ENCODE measurements at regions not wholly inside any gene's neighbourhood (a gene's known extent, or its start where the extent isn't known, plus 50 kb on each side); places are given as distances from the start of the nearest gene placed in this dataset.

GRCh38 chr5:111954516-111955395, 197.8 kb upstream of the NREP start:
- FAIRE-seq (no peak), DNase-seq (ENCODE audit: insufficient read length, low spot score) (no peak)
- no peak for TF ChIP-seq POLR2A (IDR thresholded peaks at IDR 0.05; ENCODE audit: low read depth, low read length)

GRCh38 chr5:111953351-111954127, 196.5 kb upstream of the NREP start:
- no peak for DNase-seq (ENCODE audit: insufficient read length, low spot score)
- no peak for FAIRE-seq
- TF ChIP-seq POLR2A (IDR thresholded peaks at IDR 0.05; ENCODE audit: low read depth, low read length): no peak

GRCh38 chr5:111952555-111952954, 195.6 kb upstream of the NREP start:
- FAIRE-seq: no peak
- no peak for DNase-seq (ENCODE audit: insufficient read length, low spot score)
- TF ChIP-seq POLR2A (IDR thresholded peaks at IDR 0.05; ENCODE audit: low read depth, low read length): no peak

- TF ChIP-seq POLR2A (IDR thresholded peaks at IDR 0.05; ENCODE audit: low read depth, low read length): no peak
- no peak for DNase-seq (ENCODE audit: insufficient read length, low spot score)
- FAIRE-seq: no peak
Measured at GRCh38 chr5:111950660-111951059, 193.7 kb upstream of the NREP start.

DNA sequence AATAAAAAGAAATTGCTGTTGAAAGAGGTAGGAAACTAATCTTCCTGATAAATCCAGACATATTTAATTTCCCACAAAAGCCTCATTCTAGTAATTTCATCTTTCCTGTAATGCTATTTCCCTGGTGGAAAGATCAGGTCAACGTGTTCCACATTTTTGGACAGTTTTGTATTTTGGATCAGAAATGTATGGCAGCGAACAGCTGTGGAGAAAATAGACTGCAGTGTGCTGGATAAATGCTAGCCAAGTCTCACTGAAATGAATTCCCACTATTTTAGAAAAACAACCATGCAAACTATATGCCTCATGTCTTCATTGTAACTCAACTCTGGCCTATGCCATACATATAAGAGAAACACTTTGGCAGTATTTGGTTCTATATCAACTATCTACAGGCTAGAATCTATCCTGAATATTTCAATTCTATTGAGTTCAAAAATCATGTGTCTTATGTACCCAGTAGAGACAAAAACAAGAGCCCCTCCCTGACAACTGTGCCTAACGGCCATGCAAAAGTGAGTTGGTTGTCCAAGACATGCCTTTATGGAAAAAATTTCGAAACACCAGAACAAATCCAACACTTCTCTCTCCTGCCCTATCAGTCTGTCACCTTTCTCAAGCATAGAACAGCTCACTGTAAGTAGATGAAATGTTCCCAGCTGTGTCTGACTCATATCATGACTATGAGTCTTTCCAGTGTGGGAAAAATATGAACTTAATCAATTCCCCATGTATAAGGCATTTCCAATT, 191.3 kb upstream of the NREP start:
- DNase-seq (ENCODE audit: insufficient read length, low spot score): no peak

DNA sequence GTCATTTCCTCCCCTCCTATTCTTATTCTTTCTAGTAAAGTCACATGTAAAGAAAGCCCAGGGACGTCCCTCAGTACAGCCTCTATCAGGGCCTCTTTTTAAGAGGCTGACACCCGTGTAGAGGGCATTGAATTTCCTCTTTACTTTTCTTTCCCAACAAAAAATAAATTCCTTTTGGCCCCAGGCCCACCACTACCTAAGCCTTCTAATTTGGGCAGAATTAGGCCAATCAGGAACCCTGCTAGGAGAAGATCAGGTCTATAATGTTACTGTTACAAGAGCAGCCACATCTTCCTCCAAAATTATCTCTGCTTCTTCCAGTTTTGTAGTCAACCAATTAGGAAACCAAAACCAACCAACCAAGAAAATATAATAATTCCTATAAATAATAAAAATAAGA, 189.6 kb upstream of the NREP start:
- FAIRE-seq (no peak), DNase-seq (ENCODE audit: insufficient read length, low spot score) (no peak)
- TF ChIP-seq POLR2A (IDR thresholded peaks at IDR 0.05; ENCODE audit: low read depth, low read length): no peak

More for the DNA sequence above, 191.3 kb upstream of the NREP start:
- FAIRE-seq: peak; percentile 75
- TF ChIP-seq POLR2A (IDR thresholded peaks at IDR 0.05; ENCODE audit: low read depth, low read length): no peak

DNA sequence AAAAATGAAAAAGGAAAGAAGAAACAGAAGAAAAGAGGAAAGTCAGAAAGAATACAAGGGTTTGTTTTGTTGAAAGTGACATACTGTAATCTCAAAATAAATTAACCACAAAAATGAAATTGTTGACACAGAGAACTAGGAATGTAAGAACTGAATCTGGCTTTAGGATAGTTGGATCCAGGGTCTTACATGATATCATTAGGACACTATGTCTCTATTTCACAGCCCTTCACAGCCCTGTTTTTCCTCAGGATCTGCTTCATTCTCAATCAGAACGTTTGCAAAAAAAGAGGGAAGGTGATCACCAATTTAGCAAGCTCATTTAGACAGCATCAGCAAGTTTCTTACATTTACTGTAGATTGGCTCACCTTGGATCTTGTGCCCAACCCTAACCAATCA, 188.5 kb upstream of the NREP start:
- no peak for FAIRE-seq
- TF ChIP-seq POLR2A (IDR thresholded peaks at IDR 0.05; ENCODE audit: low read depth, low read length): no peak
- DNase-seq (ENCODE audit: insufficient read length, low spot score): no peak

DNA sequence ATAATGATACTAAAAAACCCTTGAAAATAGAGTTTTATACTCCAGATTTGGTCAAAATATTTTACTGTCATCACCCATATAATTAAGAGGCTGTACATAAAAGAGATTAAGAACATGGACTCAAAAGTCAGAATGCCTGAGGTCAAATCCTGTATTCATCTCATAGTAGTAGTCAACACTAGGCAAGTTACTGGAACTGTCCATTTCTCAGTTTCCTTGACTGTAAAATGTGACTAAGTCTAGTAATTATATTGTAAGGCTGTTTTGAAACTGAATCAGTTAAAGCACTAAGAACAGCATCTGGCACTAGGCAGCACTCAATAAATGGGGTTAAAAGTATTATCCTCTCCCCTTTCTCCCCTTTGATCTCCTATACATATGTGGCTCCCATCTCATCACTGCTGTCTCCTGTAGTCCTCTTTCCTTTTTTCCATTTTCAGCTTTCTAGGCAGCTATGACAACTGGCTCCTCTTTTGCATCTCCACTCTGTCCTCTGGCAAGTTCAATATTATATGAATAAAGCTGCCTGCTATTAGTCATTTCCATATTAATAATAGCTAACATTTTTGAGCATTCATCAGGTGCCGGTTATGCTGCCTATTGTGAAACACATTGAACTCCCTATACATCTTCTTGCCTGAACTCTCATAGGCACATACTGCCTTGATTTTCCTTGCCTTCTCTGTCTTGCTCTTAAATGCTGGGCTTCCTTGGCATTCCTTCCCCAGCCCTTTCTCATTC, 185.8 kb upstream of the NREP start:
- FAIRE-seq: no peak
- no peak for TF ChIP-seq POLR2A (IDR thresholded peaks at IDR 0.05; ENCODE audit: low read depth, low read length)
- no peak for DNase-seq (ENCODE audit: insufficient read length, low spot score)

DNA sequence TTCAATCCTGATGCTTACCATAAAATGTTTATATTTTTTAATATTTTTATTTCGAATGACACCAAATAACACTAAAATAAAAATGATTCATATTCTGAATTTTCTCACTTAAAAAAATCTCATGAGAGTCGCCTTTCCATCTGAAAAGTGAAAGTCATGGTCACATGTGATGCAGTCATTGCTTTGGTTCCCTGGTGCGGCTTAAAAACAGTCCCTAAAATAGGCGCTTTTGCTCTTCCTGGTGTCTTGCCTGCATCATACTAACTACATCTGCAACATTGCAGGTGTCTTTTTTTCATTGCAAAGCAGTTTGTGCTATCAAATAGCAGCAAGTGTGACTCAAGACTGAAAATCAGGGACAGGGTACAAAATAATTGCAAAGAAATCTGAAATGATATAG, 185.2 kb upstream of the NREP start:
- FAIRE-seq: no peak
- no peak for TF ChIP-seq POLR2A (IDR thresholded peaks at IDR 0.05; ENCODE audit: low read depth, low read length)
- DNase-seq (ENCODE audit: insufficient read length, low spot score): no peak

DNA sequence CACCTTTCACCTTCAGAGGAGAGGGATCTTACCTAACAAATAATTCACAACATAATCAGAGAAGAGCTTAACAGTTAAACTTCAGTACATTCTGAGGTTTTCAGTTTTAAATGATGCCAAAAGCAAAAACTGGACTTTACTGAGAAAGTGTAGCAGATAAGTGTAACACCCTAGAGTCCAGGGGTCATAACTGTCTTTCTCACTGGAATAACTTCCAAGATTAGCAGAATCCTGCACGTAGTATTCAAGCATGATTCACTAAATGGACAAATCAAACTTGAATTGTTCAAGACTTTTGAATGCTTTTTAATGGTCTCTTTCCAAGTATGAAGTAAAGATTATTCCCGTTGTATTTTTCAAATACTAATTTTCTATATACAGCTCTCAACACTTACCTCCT, 180.1 kb upstream of the NREP start:
- DNase-seq (ENCODE audit: insufficient read length, low spot score): no peak
- no peak for FAIRE-seq
- TF ChIP-seq POLR2A (IDR thresholded peaks at IDR 0.05; ENCODE audit: low read depth, low read length): no peak

- DNase-seq (ENCODE audit: insufficient read length, low spot score) (no peak), FAIRE-seq (no peak)
- TF ChIP-seq POLR2A (IDR thresholded peaks at IDR 0.05; ENCODE audit: low read depth, low read length): no peak
Measured at GRCh38 chr5:111935835-111936234, 178.8 kb upstream of the NREP start.

DNA sequence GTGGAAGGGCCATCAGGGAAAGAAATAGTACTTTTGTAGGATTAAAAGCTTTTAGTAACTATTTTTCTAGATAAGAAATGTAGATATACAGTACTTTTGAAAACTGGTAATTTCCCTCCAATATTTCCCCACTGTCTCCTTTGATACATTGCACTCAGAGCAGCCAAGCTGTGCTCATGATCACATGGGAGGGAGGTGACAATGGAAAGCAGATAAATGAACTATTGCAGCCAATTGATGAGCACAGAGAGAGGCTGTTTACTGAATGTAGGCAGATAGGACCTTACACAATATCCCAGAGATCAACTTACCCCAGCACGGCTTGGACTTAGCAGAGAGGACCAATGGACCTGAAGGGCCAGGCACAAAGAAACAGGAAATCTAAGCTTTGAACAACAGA, 178.0 kb upstream of the NREP start:
- TF ChIP-seq POLR2A (IDR thresholded peaks at IDR 0.05; ENCODE audit: low read depth, low read length): no peak
- DNase-seq (ENCODE audit: insufficient read length, low spot score) (no peak), FAIRE-seq (no peak)

DNA sequence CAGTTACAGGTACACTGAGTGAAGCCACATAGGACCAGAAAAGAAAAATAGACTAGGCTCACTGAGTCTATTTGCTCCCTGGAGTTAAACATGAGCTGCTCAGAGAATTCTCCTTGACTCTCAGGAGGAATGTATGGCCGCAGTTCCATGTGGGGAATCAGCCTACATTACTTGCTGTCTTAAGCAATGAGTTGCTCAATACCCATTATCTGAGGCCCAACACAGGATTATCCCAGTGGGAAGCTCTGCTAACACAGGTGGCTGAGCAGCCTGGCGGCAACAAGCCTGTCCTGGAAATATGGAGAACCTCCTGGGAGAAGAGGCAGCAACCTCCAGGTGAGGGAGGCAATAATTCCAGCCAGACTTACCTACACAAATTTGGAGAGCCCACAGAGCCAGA, 177.5 kb upstream of the NREP start:
- no peak for FAIRE-seq
- no peak for TF ChIP-seq POLR2A (IDR thresholded peaks at IDR 0.05; ENCODE audit: low read depth, low read length)
- DNase-seq (ENCODE audit: insufficient read length, low spot score): no peak

All from H54 (cell line).